Suprapubic skin (tissue), 4 donors: ENCODE measurements at regions not wholly inside any gene's neighbourhood (a gene's known extent, or its start where the extent isn't known, plus 50 kb on each side); places are given as distances from the start of the nearest gene placed in this dataset.

Experiments used
- EP300 ChIP-seq: sonication (generic); formaldehyde crosslinking; IDR thresholded peaks from one replicate; pipeline ENCODE4 v1.6.1; 2017; ENCODE audit warnings: antibody characterized with exemption
- POLR2A ChIP-seq, 2 donors: fragments of 450-650 bp; IDR thresholded peaks; one replicate each; pipeline ENCODE4 v1.6.1; 2017; ENCODE audit warnings: antibody characterized with exemption in 2 of 2, mild to moderate bottlenecking in 2 of 2, moderate library complexity in 2 of 2
- POLR2AphosphoS5 ChIP-seq, 3 donors: sonication (generic); formaldehyde crosslinking; IDR thresholded peaks; one replicate each; pipeline ENCODE4 v1.6.1; 2017; ENCODE audit warnings: antibody characterized with exemption in 3 of 3
- TF ChIP-seq, protein P1 (sequence below), 2 donors: fragments of 200-600 bp in 1 of 2; fragments of 450-650 bp in 1 of 2; sonication (generic) in 1 of 2; IDR thresholded peaks; one replicate each; pipeline ENCODE4 v1.5.1; 2016 to 2019; ENCODE audit warnings: antibody characterized with exemption in 2 of 2, mild to moderate bottlenecking in 1 of 2, moderate library complexity in 1 of 2

DNA sequence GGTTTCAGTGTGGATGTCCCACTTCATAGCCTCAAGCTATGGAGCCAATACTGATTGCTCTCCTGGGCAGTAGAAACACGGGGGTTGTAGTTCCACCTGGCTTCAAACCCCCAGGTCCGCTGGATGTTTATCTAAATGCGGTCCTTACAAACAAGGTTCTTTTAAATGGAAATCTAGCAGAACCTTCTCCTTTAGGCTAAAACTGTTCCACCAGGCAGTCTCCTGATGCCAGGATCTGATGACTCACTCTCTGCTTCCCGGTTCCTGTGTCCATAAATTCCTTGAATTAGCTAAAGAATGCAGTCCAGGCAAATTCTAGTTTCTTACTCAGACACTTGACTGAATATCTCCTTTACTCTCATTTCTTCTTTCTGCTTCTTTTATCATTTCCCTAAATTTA lies 108.4 kb upstream of the FAM3C start:
- TF ChIP-seq, protein P1, sequence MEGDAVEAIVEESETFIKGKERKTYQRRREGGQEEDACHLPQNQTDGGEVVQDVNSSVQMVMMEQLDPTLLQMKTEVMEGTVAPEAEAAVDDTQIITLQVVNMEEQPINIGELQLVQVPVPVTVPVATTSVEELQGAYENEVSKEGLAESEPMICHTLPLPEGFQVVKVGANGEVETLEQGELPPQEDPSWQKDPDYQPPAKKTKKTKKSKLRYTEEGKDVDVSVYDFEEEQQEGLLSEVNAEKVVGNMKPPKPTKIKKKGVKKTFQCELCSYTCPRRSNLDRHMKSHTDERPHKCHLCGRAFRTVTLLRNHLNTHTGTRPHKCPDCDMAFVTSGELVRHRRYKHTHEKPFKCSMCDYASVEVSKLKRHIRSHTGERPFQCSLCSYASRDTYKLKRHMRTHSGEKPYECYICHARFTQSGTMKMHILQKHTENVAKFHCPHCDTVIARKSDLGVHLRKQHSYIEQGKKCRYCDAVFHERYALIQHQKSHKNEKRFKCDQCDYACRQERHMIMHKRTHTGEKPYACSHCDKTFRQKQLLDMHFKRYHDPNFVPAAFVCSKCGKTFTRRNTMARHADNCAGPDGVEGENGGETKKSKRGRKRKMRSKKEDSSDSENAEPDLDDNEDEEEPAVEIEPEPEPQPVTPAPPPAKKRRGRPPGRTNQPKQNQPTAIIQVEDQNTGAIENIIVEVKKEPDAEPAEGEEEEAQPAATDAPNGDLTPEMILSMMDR (IDR thresholded peaks at IDR 0.05), result no peak
- TF ChIP-seq EP300 (no peak), POLR2A (IDR thresholded peaks at IDR 0.05) (no peak), POLR2AphosphoS5 (IDR thresholded peaks at IDR 0.05) (no peak)
